ENCODE measurements at regions not wholly inside any gene's neighbourhood (a gene's known extent, or its start where the extent isn't known, plus 50 kb on each side); places are given as distances from the start of the nearest gene placed in this dataset.
"Not testable (repeated sequence)": the region's sequence is repeated elsewhere in the genome, so short reads cannot be mapped to it uniquely, and the experiment has no call there.

- DNase-seq, result no peak
Measured at GRCh38 chr16:66116163-66117002, 250.1 kb upstream of the CDH5 start.

- DNase-seq, result no peak
Measured at GRCh38 chr16:66115373-66115772, 251.1 kb upstream of the CDH5 start.

DNA sequence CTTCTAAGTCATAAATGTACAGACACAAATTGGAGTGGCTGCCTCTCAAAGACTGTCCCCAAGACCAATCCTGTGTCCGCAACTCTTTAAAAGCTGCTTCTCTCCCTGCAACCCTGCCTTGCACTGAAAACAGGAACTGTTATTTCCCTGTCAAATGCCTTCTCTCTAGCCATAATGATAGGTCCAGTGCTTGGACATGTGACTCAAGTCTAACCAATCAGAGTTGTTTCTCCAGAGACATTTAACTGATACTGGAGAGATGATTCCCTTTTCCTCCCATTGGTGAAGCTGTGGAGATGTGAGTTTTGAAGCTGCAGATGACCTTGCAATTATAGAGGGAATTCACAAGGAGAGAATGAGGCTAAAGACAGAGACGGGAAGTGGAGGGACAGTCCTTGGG is 253.3 kb upstream of the CDH5 start:
- no peak for DNase-seq

DNA sequence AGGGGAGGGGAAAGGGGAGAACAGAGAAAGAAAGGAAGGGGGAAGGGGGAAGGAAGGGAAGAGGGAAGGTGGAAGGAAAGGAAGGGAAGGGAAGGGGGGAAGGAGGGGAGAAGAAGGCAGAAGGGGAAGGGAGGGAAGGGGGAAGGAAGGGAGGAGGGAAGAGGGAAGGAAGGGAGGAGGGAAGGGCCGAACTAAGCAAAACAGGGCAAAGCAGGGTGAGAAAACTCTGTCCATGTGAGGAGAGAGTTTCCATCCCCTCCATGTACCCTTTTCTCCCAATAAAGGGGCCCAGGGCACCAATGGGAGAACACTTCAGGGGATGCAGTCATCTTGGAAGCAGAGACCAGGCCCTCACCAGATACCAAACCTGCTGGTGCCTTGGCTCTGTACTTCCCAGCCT is 256.8 kb upstream of the CDH5 start:
- no peak for DNase-seq

- DNase-seq, result no peak
Measured at GRCh38 chr16:66107661-66108060, 258.8 kb upstream of the CDH5 start.

DNA sequence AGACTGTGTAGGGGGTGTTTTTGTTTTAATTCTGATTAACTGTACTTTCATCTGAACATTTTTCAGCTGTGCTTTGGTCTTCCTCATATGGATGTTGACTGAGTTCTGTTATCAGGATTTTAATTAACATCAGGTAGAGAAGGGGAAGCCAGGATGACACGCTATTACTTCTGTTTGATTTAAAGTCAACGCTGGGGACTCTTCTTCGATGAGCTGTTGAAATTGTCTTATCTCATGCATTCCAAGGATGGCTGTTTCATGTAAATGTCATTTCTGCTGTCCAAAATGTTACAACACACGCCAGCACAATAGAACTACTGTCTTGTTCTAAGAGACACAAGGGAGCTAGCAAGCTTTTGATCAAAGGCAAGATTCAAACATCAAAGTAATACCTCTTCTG is 263.3 kb upstream of the CDH5 start:
- DNase-seq, result no peak

DNA sequence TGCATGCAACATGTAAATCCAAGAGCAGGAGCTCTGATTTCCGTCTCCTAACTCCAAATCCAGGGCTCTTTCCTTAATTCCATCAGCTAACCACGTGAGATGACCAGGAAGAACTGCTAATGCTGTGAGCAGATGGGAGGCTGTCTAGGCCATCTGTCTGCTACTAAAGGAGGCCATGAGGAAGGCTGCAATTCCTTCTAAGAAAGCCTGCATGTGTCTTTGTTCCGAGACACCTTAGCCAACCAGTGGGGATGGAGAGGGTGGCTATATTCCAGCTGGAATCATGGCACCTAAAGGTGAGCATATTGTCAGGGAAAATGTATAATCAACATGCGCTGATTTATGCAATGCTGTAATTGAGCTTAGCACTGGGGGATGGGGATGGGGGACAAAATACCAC is 267.2 kb upstream of the CDH5 start:
- DNase-seq, result no peak

- peak in 15 of 56 donors; percentile 1 to 39 (median 18) for DNase-seq
Measured at GRCh38 chr16:66097751-66098150, 268.7 kb upstream of the CDH5 start.

DNA sequence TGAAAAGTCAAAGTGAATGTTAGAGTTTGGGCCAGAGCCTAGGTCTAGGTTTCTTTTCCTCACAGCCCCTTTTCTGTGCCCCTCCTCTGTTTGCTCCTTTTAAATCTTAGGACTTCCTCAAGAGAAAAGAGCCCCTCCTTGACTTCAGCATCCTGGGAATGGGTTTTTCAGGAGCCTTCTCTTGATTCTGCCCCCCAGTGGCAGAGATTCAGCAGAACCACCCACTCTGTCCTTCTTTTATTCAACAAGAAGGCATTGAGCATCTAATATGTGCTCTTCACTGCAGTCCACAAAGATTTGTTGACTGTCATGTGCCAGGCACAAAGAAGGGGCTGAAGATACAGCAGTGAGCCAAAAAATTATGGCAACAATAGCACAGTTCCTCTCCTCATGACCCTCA is 270.8 kb upstream of the CDH5 start:
- no peak for DNase-seq

DNA sequence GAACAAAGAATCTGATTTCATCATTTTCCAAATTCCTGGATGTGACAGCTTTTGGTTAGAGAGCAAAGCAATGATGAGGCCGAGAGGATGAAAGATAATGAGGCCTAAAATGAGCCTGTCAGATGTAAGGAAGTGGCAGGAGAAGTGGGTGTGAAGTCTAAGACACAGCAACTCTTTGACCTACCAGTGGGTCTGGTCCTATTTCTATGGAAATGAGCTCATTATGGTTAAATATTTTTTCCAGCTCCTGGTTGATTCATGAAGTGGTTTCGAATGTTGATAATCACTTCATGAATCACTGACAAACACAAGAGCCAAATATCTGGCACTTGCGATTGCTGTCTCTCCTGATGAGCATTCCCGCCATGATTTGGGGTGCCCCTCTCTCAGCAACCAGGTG is 273.3 kb upstream of the CDH5 start:
- no peak for DNase-seq

DNA sequence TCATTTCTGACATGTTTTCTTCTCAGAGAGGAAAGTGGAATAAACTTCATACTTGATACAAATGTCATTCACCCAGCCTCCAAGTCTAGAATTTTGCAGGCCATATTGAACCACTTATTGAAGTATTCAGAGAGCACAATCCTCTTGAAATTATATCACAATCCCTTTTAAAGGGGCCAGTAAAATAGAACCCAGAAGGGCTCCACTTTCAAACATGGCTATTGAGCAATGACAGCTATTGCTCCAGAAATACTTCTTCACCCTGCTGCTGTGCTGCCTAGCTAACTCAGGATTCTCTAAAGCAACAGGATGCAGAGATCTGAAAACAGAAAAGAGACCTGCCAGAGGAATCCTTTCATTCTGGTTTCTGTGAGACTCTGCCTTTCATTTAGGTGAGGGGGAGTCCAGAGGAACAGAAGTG is 275.0 kb upstream of the CDH5 start:
- DNase-seq, result no peak

GRCh38 chr16:66088681-66089080 is 277.8 kb upstream of the CDH5 start:
- DNase-seq, result no peak

DNA sequence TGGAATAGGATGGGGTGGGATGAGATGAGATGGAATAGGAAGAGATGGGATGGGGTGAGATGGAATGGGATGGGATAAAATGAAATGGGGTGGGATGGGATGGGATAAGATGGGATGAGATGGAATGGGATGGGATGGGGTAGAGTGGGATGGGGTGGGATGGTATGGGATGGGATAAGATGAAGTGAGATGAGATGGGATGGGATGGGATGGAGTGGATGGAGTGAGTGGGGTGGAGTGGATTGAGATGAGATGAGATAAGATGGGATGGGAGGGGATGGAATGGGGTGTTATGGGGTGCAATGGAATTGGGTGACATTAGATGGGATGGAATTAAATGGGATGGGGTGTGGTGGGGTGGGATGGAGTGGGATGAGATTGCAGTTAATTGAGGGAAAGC is 279.2 kb upstream of the CDH5 start:
- DNase-seq, result no peak

- no peak for DNase-seq
Measured at GRCh38 chr16:66085651-66086050, 280.8 kb upstream of the CDH5 start.

DNA sequence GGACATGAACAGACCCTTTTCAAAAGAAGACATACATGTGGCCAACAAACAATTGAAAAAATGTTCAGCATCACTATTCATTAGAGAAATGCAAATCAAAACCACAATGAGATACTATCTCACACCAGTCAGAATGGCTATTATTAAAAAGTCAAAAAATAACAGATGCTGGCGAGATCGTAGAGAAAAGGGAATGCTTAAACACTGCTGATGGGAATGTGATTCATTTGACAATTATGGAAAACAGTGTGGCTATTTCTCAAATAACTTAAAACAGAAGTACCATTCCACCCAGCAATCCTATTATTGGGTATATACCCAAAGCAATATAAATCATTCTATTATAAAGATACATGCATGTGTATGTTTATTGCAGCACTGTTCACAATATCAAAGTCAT is 281.8 kb upstream of the CDH5 start:
- DNase-seq, result not testable (repeated sequence)

GRCh38 chr16:66084306-66084705 is 282.2 kb upstream of the CDH5 start:
- no peak for DNase-seq

GRCh38 chr16:66083171-66083570 is 283.3 kb upstream of the CDH5 start:
- DNase-seq, result no peak

DNA sequence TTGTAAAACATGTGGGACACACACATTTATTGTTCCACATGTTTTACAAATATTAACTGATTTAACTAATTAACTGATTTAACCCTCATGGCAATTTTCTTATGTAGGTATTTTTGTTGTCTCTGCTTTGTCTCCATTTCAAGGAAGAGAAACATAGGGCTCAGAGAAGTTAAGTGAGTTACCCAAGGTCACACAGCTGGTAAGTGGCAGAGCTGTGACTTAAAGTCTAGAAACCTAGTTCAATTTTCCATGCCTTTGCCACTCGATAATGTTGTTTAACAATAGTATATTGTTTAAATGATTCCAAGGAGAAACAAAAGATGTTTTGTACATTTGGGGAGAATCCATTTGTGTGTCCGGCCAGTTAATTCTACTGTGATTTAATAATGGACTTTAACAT is 284.1 kb upstream of the CDH5 start:
- DNase-seq, result no peak

DNA sequence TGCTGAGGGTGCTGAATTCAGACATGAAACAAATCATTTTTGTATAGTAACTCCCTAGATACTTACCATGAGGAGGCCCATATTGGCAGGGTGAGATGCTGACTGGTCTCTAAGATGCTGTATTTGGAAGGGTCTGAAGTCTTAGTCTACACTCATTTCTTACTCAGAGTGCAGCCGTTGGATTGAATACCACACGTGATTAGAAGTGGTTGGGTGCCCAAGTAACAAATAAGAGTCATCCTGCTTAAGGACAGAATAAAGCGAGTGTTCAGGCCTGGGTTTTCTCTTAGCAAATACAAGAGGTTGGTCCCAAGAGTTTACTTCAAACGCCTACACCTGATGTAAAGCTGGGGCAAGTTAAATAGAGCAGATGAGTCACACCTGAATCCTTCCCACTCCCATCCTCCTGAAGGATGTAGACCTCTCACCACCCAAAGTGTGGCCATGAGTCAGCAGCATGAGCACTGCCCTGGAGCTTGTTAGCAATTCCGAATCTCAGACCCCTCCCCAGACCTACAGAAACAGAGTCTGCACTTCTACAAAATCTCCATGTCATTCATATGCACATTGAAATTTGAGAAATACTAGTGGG is 284.6 kb upstream of the CDH5 start:
- DNase-seq, result no peak

GRCh38 chr16:66079671-66080334 is 286.7 kb upstream of the CDH5 start:
- no peak for DNase-seq

- DNase-seq, result peak in 26 of 56 donors; percentile 1 to 56 (median 12)
Measured at GRCh38 chr16:66070140-66070917, 296.2 kb upstream of the CDH5 start.

DNA sequence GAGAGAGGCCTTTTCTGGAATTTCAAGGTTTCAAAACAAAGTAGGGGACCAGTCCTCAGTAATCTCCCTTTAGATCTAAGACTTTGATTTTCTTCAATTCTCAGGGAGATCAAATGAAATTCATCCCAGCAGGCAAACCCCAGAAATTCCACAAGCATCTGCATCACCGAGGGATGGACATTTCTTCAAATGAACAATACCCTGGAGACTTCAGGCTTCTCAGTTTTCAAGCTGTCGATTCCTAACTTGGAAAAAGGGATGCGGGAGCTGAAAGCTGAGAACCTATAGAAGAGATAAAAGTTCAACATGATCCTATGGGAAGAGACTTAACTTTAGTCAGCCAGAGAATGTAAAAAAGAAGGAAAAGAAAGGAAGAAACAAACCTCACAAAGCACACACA is 296.9 kb upstream of the CDH5 start:
- DNase-seq, result no peak
